Keratinocyte (primary cell): ENCODE measurements at regions not wholly inside any gene's neighbourhood (a gene's known extent, or its start where the extent isn't known, plus 50 kb on each side); places are given as distances from the start of the nearest gene placed in this dataset.

Source experiments
- DNase-seq: peaks from one replicate; pipeline ENCODE4 v3.0.0-alpha.2; 2011; ENCODE audit warnings: low read depth, missing footprints, low spot score
- FAIRE-seq: peaks from 2 replicates; lab custom pipeline; 2011; peaks lifted over from hg19 to GRCh38; lab: Jason Lieb, UNC
- H2AFZ ChIP-seq: 2 replicates; pipeline ENCODE4 v1.6.0; 2012; ENCODE audit warnings: low read length, control low read depth, inconsistent platforms; ENCODE audit not compliant: control insufficient read depth
- H3K27ac ChIP-seq: 2 replicates; pipeline ENCODE4 v1.5.1; 2011; ENCODE audit warnings: low read length; ENCODE audit not compliant: control insufficient read depth, insufficient read depth
- H3K27me3 ChIP-seq: 3 replicates; pipeline ENCODE4 v1.6.0; 2011; ENCODE audit warnings: low read length; ENCODE audit not compliant: control insufficient read depth, insufficient read depth; ENCODE audit errors: extremely low read depth
- H3K36me3 ChIP-seq, 2 experiments: 2 replicates in 1 of 2; 3 replicates in 1 of 2; pipeline ENCODE4 v1.5.1; 2011; ENCODE audit warnings: low read length in 2 of 2, mild to moderate bottlenecking in 1 of 2; ENCODE audit not compliant: control insufficient read depth in 2 of 2, insufficient read depth in 2 of 2; ENCODE audit errors: extremely low read depth in 1 of 2
- H3K4me1 ChIP-seq: 3 replicates; pipeline ENCODE4 v1.5.1; 2011; ENCODE audit warnings: low read length; ENCODE audit not compliant: control insufficient read depth, insufficient read depth; ENCODE audit errors: extremely low read depth
- H3K4me2 ChIP-seq: 3 replicates; pipeline ENCODE4 v1.6.0; 2011; ENCODE audit warnings: low read depth, low read length; ENCODE audit not compliant: control insufficient read depth, insufficient read depth; ENCODE audit errors: extremely low read depth
- H3K4me3 ChIP-seq, 3 experiments: fragments of 200-600 bp in 1 of 3; sonication (generic) in 1 of 3; 2 replicates in 2 of 3; 3 replicates in 1 of 3; pipeline ENCODE4 v1.5.1; 2011 to 2016; ENCODE audit warnings: low read length in 3 of 3, mild to moderate bottlenecking in 3 of 3, control low read depth in 2 of 3, inconsistent platforms in 1 of 3, low read depth in 1 of 3, mixed read lengths in 1 of 3, mixed run types in 1 of 3, moderate library complexity in 1 of 3; ENCODE audit not compliant: control insufficient read depth in 2 of 3, insufficient read depth in 2 of 3; ENCODE audit errors: extremely low read depth in 1 of 3
- H3K79me2 ChIP-seq: 2 replicates; pipeline ENCODE4 v1.6.0; 2012; ENCODE audit warnings: low read length; ENCODE audit not compliant: control insufficient read depth, insufficient read depth
- H3K9ac ChIP-seq: 3 replicates; pipeline ENCODE4 v1.6.0; 2011; ENCODE audit warnings: low read length; ENCODE audit not compliant: control insufficient read depth, insufficient read depth; ENCODE audit errors: extremely low read depth
- H3K9me1 ChIP-seq: 3 replicates; pipeline ENCODE4 v1.6.0; 2011; ENCODE audit warnings: low read length; ENCODE audit not compliant: control insufficient read depth, insufficient read depth; ENCODE audit errors: extremely low read depth
- H3K9me3 ChIP-seq: 2 replicates; pipeline ENCODE4 v1.5.1; 2012; ENCODE audit warnings: low read depth, low read length; ENCODE audit not compliant: control insufficient read depth
- H4K20me1 ChIP-seq: 3 replicates; pipeline ENCODE4 v1.6.0; 2011; ENCODE audit warnings: low read length; ENCODE audit not compliant: control insufficient read depth, insufficient read depth; ENCODE audit errors: extremely low read depth
- EZH2 ChIP-seq: IDR thresholded peaks from one replicate; pipeline ENCODE4 v1.6.1; 2012; ENCODE audit warnings: inconsistent platforms, mild to moderate bottlenecking, low read length, moderate library complexity
- dilution Hi-C: fragments of 300-500 bp; cut with MboI; formaldehyde crosslinking; loops from one replicate; pipeline ENCODE4 v1.7.0; 2020; ENCODE audit warnings: low sequenced_read_pairs; ENCODE audit not compliant: extremely low pct_ligation_motif_present
- TF ChIP-seq, protein P1 (sequence below), 3 experiments: IDR thresholded peaks in 1 of 3; conservative IDR thresholded peaks in 1 of 3; optimal IDR thresholded peaks in 1 of 3; 2 replicates in 2 of 3; 3 replicates in 1 of 3; pipeline versions ENCODE3 to v1.5.1; 2011; ENCODE audit warnings: low read length in 3 of 3, mild to moderate bottlenecking in 3 of 3, moderate library complexity in 2 of 3, control low read depth in 1 of 3, inconsistent platforms in 1 of 3; ENCODE audit not compliant: insufficient read depth in 2 of 3; ENCODE audit errors: extremely low read depth in 1 of 3

DNA sequence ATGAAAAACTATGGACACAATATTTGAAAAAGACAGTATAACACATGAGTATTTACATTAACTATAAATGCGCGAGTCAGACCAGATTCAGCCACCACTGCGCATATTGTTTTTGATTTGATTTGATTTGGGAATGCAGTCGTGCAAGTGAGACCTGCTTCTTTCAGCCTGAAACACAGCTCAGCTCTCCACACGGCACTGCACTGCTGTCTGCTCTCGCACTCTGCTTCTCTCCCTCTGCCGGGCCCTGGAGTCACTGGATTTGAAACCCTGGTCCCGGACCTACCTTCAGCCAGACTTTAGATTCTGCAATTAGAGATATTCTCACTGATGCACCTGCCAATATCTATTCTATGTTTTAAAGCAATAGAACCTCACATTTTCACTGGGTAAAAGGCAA, 143.9 kb upstream of the TMEM132C start:
- Histone ChIP-seq H4K20me1 (no peaks in the 10 kb centered on the region), H3K27ac (no peak overlapping the region), H3K9me1 (no peaks in the 10 kb centered on the region), H2AFZ (no peak overlapping the region), H3K9me3 (peaks cover 20% of the 10 kb centered on the region), H3K4me2 (no peak overlapping the region), H3K4me1 (no peaks in the 10 kb centered on the region), H3K36me3 (no peaks in the 10 kb centered on the region), H3K4me3 (no peak overlapping the region), H3K79me2 (no peaks in the 10 kb centered on the region), H3K27me3 (no peaks in the 10 kb centered on the region), H3K9ac (no peak overlapping the region)
- dilution Hi-C loops, result no loop called here
- DNase-seq (no peak), FAIRE-seq (no peak)
- TF ChIP-seq EZH2, result no peak
- TF ChIP-seq, protein P1, sequence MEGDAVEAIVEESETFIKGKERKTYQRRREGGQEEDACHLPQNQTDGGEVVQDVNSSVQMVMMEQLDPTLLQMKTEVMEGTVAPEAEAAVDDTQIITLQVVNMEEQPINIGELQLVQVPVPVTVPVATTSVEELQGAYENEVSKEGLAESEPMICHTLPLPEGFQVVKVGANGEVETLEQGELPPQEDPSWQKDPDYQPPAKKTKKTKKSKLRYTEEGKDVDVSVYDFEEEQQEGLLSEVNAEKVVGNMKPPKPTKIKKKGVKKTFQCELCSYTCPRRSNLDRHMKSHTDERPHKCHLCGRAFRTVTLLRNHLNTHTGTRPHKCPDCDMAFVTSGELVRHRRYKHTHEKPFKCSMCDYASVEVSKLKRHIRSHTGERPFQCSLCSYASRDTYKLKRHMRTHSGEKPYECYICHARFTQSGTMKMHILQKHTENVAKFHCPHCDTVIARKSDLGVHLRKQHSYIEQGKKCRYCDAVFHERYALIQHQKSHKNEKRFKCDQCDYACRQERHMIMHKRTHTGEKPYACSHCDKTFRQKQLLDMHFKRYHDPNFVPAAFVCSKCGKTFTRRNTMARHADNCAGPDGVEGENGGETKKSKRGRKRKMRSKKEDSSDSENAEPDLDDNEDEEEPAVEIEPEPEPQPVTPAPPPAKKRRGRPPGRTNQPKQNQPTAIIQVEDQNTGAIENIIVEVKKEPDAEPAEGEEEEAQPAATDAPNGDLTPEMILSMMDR (optimal IDR thresholded peaks at IDR 0.05 in 1 of 3, IDR thresholded peaks at IDR 0.05 in 1 of 3, conservative IDR thresholded peaks at IDR 0.05 in 1 of 3; ENCODE audit: extremely low read depth in 1 of 3, insufficient read depth in 2 of 3, low read length in 3 of 3), result no peak

DNA sequence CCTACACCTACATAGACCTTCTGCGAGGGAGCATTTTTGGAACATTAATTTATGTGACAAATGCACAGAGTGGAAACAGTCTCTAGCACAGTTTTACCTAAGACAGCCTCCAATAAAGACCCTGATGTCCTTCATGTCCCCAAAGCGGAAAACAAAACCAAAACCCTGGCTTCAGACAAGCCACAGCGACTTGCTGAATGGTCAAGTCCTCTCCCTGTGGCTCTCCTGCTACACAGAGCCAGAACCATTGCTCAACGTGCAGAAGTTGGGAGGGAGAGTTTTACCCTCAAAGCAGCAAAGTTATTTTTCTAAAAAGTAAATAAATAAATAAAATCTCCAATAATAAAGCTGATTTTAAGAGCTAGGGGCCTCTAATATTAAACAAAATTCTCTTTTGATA, 135.0 kb upstream of the TMEM132C start:
- Histone ChIP-seq H3K4me1 (no peaks in the 10 kb centered on the region), H3K79me2 (no peaks in the 10 kb centered on the region), H4K20me1 (no peaks in the 10 kb centered on the region), H3K27me3 (no peaks in the 10 kb centered on the region), H3K9ac (no peak overlapping the region), H3K4me2 (no peak overlapping the region), H3K9me3 (no peaks in the 10 kb centered on the region), H3K9me1 (no peaks in the 10 kb centered on the region), H3K27ac (no peak overlapping the region), H2AFZ (no peak overlapping the region), H3K4me3 (no peak overlapping the region), H3K36me3 (no peaks in the 10 kb centered on the region)
- TF ChIP-seq, protein P1 (optimal IDR thresholded peaks at IDR 0.05 in 1 of 3, IDR thresholded peaks at IDR 0.05 in 1 of 3, conservative IDR thresholded peaks at IDR 0.05 in 1 of 3; ENCODE audit: extremely low read depth in 1 of 3, insufficient read depth in 2 of 3, low read length in 3 of 3), result no peak
- TF ChIP-seq EZH2, result no peak
- DNase-seq, result no peak
- dilution Hi-C loops, result no loop called here
- FAIRE-seq, result no peak
